Aorta (tissue), 5 donors: ENCODE measurements at regions not wholly inside any gene's neighbourhood (a gene's known extent, or its start where the extent isn't known, plus 50 kb on each side); places are given as distances from the start of the nearest gene placed in this dataset.

ENCODE experiments used
- ATAC-seq: fragments of 200-7000 bp; cut with Tn5 transposase; one replicate; pipeline ENCODE4 v1.9.1; 2022; ENCODE audit warnings: moderate library complexity; ENCODE audit not compliant: low FRiP score
- DNase-seq, 2 donors: peaks; one replicate each; pipeline ENCODE4 v3.0.0-alpha.2; 2020
- H3K27ac ChIP-seq, 2 donors: one replicate each; pipeline ENCODE4 v1.5.1; 2013; ENCODE audit warnings: low read length in 2 of 2, mild to moderate bottlenecking in 2 of 2, moderate library complexity in 2 of 2, control low read depth in 1 of 2, inconsistent platforms in 1 of 2, low read depth in 1 of 2
- H3K27me3 ChIP-seq, 2 donors: one replicate each; pipeline ENCODE4 v1.6.1; 2013; ENCODE audit warnings: control low read depth in 1 of 2, low read length in 1 of 2, mild to moderate bottlenecking in 1 of 2, moderate library complexity in 1 of 2; ENCODE audit not compliant: insufficient read depth in 2 of 2, control insufficient read depth in 1 of 2
- H3K36me3 ChIP-seq, 2 donors: one replicate each; pipeline ENCODE4 v1.6.1; 2013; ENCODE audit warnings: control low read depth in 1 of 2, low read length in 1 of 2, mild to moderate bottlenecking in 1 of 2; ENCODE audit not compliant: insufficient read depth in 2 of 2, control insufficient read depth in 1 of 2
- H3K4me1 ChIP-seq, 2 donors: one replicate each; pipeline ENCODE4 v1.6.1; 2013; ENCODE audit warnings: low read length in 2 of 2, control low read depth in 1 of 2, mild to moderate bottlenecking in 1 of 2, moderate library complexity in 1 of 2; ENCODE audit not compliant: insufficient read depth in 2 of 2, control insufficient read depth in 1 of 2
- H3K4me3 ChIP-seq, 2 donors: one replicate each; pipeline ENCODE4 v1.5.1; 2013; ENCODE audit warnings: low read length in 2 of 2, control low read depth in 1 of 2, mild to moderate bottlenecking in 1 of 2
- H3K9me3 ChIP-seq: one replicate; pipeline ENCODE4 v1.6.1; 2013; ENCODE audit warnings: mild to moderate bottlenecking, low read length; ENCODE audit not compliant: control insufficient read depth
- WGBS, 2 donors: extraction: QIAGEN DNeasy Blood & Tissue Kit; methylation state at CpG; one replicate each; pipeline ENCODE4 v1.1.7; 2013; 5-methylcytosine and 5-hydroxymethylcytosine counted together
- intact Hi-C, 2 donors: fragments of 100-400 bp; cut with DNase I; formaldehyde crosslinking; loops; one replicate each; pipeline versions ENCODE4 v1.14.2 to v1.15.0; 2022
- donor health status: healthy with polysubstance abuse.
- donor health status: Bipolar disorder and iron deficiency.
- donor health status: DM: no; HTN: no; CAD: no.
- donor health status: DM: no; HTN: no; CAD: no.
- donor health status: DM: yes; HTN: yes; CAD: no.

DNA sequence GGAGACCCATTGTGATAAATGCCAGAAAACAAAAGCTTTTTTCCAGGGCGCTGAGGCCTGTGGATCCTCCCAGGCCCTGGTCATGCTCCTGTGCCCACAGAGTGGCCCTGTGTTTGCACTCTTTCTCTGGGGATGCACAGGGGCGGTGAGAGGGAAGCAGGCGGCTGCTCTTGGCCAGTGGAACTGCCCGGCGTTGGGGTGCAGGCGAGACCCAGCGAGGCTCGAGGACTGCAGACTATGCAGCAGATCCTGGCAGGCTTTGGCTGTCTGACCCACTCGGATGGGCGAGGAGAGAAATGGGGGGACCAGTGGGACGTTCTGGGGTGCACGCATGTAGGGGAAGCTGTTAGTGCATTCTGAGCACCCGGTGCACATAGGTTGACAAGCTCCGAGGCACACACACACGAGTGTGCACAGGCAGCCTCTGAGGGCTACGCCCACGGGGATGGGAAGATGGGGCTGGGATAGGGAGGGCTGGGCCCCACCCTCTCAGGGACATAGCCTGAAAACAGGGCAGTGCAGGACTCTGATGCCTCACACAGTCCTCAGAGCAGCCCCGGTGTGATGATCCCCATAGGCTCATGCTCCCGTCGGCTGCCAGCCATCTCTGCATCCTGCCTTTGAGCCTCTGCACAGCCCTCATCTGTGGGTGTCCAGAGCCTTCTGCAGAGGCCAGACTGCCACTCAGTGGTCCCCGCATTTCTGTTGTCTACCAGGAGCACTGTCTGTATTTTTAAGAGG lies 1233.5 kb downstream of the BRD1 start:
- Histone ChIP-seq H3K9me3 (no peaks in the 10 kb centered on the region), H3K4me3 (no peak overlapping the region), H3K27ac (no peak overlapping the region), H3K27me3 (no peaks in the 10 kb centered on the region), H3K4me1 (no peaks in the 10 kb centered on the region), H3K36me3 (no peaks in the 10 kb centered on the region)
- ATAC-seq: no peak
- intact Hi-C loops: no loop called here
- DNase-seq: peak in 1 of 2 donors; percentile 37
- WGBS, 2 donors: 88% methylated on average over 21 of the region's 21 CpGs

DNA sequence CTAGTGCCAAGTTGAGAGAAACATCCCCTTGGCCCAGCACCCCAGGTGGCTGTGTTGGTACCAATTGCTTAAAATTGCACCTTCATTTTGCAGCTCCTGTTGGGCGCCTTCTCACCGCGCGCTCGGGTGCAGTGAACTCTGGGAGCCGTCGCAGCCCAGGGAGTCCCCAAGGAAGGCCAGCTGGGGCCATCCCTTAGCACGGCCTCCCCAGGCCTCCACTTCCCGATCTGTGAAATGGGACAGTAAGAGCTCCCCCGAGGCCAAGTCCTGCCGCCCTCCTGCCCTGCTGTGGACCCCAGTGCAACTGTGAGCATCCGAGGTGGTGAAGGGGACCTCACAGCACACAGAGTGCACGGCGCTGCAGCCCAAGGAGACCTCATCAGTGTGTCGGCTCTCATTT lies 1234.1 kb downstream of the BRD1 start:
- ATAC-seq: no peak
- intact Hi-C loops: no loop called here
- Histone ChIP-seq H3K9me3 (no peaks in the 10 kb centered on the region), H3K36me3 (no peaks in the 10 kb centered on the region), H3K4me3 (no peak overlapping the region), H3K4me1 (no peaks in the 10 kb centered on the region), H3K27me3 (no peaks in the 10 kb centered on the region), H3K27ac (no peak overlapping the region)
- DNase-seq: peak in 1 of 2 donors; percentile 29
- 95 to 97% methylated on average over 15 of the region's 15 CpGs for WGBS, 2 donors

DNA sequence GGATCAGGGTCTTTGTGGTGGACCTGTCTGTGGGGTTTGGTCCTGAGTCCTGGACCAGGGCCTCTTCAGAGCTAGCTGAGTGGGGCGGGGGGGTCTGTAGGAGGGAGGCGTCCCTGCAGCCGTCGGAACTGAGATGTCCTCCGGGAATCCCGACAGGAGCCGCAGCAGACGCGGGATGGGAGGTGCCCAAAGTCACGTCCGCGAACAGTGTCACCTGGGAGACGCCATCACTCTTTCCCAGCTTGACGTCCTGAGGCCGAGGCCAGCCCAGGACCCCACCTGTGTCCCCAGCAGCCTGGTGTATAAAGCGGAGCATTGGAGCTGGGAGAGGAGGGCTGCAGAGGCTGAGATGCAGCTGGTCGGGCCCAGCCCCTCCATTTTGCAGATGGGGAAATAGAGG lies 1234.7 kb downstream of the BRD1 start:
- ATAC-seq (no peak), DNase-seq (peak in 1 of 2 donors; percentile 37)
- no peaks in the 10 kb centered on the region for H3K4me1 ChIP-seq
- no peaks in the 10 kb centered on the region for H3K27me3 ChIP-seq
- no peak overlapping the region for H3K27ac ChIP-seq
- no peaks in the 10 kb centered on the region for H3K9me3 ChIP-seq
- intact Hi-C loops: no loop called here
- WGBS, 2 donors: 89 to 91% methylated on average over 17 of the region's 17 CpGs
- no peaks in the 10 kb centered on the region for H3K36me3 ChIP-seq
- H3K4me3 ChIP-seq: no peak overlapping the region

DNA sequence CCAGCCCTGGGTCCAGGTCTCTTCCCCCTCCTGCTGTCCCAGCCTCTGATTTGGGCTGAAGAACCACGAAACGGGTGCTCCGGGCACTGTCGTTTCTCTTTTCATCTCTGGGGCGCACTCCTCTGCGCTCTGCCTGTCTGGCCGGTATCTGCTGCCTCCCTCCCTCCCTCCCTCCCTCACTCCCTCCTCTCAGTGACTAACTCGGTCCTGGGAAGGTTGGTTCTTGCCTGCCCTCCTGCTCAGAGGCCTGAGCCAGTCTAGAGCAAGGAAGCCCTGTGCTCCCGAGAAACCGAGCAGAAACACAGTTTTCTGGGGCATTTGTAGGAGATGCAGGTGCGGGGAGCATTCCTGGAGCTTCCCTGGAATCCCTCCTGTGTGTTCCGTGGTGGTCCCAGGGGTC lies 1235.2 kb downstream of the BRD1 start:
- Histone ChIP-seq H3K4me1 (no peaks in the 10 kb centered on the region), H3K9me3 (no peaks in the 10 kb centered on the region), H3K4me3 (no peak overlapping the region), H3K36me3 (no peaks in the 10 kb centered on the region), H3K27me3 (no peaks in the 10 kb centered on the region), H3K27ac (no peak overlapping the region)
- peak in 1 of 2 donors; percentile 21 for DNase-seq
- WGBS, 2 donors: 80 to 81% methylated on average over 10 to 12 of the region's 12 CpGs
- ATAC-seq: no peak
- intact Hi-C loops: no loop called here

DNA sequence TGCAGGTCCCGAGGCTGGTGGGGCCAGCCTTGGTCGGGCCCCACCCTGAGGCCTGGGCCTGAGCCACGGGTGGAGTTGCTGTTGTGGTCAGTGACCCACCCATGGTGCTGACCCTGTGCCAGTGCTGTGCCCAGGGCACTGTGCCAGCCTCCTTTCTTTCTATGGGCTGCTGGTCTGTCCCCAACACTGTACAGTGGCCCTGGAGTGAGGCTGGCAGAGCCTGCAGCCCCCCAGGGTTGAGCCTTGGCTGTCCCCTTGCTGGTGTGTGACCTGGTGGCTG lies 1235.7 kb downstream of the BRD1 start:
- Histone ChIP-seq H3K27ac (no peak overlapping the region), H3K4me3 (no peak overlapping the region), H3K27me3 (no peaks in the 10 kb centered on the region), H3K9me3 (no peaks in the 10 kb centered on the region), H3K36me3 (no peaks in the 10 kb centered on the region), H3K4me1 (no peaks in the 10 kb centered on the region)
- WGBS, 2 donors: 52 to 64% methylated on average over 3 of the region's 3 CpGs
- DNase-seq: peak in 1 of 2 donors; percentile 29
- intact Hi-C loops: no loop called here
- ATAC-seq: no peak

DNA sequence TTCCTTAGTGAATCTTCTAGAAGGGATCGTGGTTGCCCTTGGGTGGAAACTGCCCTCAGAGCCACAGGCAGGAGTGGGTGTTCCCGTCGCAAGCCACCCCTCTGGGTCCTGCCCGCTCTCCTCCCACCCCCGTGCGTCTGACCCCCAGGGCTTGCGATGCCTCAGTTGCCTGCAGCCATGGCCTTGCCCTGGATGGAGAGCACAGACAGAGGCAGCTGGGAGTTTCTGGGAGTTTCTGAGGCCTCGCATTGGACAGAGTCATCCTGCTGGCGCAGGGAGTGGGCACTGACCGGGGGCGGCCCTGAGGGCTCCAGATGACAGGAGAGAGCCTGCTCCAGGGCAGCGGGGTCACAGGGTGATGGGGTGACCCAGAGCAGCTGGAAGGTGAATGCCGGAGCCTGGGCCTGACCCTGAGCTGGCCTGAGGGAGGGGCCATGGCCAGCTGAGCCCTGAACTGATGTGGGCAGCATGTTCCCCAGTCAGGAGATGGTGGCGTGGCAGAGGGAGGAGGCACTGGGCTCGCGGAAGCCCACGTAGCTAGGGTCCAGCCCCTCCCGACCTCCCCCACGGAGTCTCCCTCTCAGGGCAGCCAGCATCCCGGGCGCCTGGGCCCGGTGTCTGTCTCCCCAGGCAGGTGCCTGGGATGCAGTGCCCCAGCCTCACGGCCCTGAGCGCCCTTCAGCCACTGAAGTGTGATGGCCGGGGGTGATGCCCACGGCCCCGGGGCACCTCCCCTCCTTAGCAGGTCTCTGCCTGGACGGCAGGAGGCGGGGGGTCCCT lies 1236.2 kb downstream of the BRD1 start:
- WGBS, 2 donors: 94% methylated on average over 26 to 29 of the region's 29 CpGs
- Histone ChIP-seq H3K4me1 (no peaks in the 10 kb centered on the region), H3K9me3 (no peaks in the 10 kb centered on the region), H3K36me3 (no peaks in the 10 kb centered on the region), H3K27me3 (no peaks in the 10 kb centered on the region), H3K27ac (no peak overlapping the region), H3K4me3 (no peak overlapping the region)
- intact Hi-C loops: no loop called here
- DNase-seq: peak in 1 of 2 donors; percentile 34
- no peak for ATAC-seq

DNA sequence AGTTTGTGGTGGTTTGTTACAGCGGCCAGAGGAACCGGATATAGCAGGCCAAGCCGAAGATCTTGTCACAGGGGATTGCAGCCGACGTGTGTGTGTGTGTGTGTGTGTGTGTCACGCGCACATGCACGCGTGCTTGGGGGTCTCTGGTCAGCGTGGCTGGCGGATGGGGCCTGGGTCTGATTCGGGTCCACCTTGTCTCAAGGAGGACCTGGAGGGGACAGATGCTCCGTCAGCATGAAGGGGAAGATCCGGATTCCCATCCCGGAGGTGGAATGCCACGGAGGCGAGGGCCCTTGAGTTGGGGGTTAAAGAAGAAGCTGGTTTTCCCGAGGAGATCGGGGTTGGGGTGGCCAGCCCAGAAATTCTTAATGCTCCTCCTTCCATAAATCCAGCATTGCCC lies 1237.8 kb downstream of the BRD1 start:
- intact Hi-C loops: loop anchor here in 1 of 2 donors (10.0 kb wide), 1 partner anchor 55 kb away; no protein-coding TSS in a partner anchor
- 92 to 97% methylated on average over 19 of the region's 19 CpGs for WGBS, 2 donors
- no peaks in the 10 kb centered on the region for H3K4me1 ChIP-seq
- H3K27ac ChIP-seq: no peak overlapping the region
- DNase-seq (peak in 1 of 2 donors; percentile 38), ATAC-seq (no peak)
- no peaks in the 10 kb centered on the region for H3K36me3 ChIP-seq
- H3K27me3 ChIP-seq: no peaks in the 10 kb centered on the region
- H3K4me3 ChIP-seq: no peak overlapping the region
- no peaks in the 10 kb centered on the region for H3K9me3 ChIP-seq

DNA sequence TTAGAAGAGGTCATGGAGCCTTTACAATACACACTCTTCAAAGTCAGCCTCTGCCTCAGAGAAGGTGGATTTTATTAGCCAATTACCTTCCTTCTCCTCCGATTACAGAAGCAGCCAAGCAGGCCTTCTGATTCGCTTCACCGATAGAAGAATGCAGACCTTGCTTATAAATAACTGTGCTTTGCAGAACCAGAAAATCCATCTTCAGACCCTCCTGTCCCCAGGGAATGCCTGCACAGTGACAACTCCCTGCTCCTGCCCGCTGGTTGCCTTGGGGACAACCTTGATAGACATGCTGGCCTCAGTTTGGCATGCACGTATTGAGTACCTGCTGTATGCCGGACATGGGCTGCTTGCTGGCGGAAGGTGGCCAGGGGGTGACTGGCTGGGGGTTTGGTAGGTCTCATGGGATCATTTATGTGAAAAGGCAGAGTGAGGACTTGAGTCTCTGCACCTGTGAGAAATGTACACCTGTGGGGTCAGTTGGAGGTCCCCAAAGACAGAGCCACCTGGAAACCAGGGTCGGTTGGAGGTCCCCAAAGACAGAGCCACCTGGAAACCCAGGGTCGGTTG lies 1238.7 kb downstream of the BRD1 start:
- DNase-seq: no peak

More for the DNA sequence above, 1238.7 kb downstream of the BRD1 start:
- Histone ChIP-seq H3K4me3 (no peak overlapping the region), H3K9me3 (no peaks in the 10 kb centered on the region), H3K27me3 (no peaks in the 10 kb centered on the region), H3K27ac (no peak overlapping the region), H3K4me1 (no peaks in the 10 kb centered on the region), H3K36me3 (no peaks in the 10 kb centered on the region)
- intact Hi-C loops: loop anchor here in 1 of 2 donors (10.0 kb wide), 1 partner anchor 56 kb away; no protein-coding TSS in a partner anchor
- ATAC-seq: no peak
- 91 to 92% methylated on average over 9 of the region's 9 CpGs for WGBS, 2 donors
